SKM-1 (cell line): ENCODE measurements at regions not wholly inside any gene's neighbourhood (a gene's known extent, or its start where the extent isn't known, plus 50 kb on each side); places are given as distances from the start of the nearest gene placed in this dataset.

ENCODE experiments used
- DNase-seq: peaks from one replicate; lab custom pipeline; 2025; ENCODE audit not compliant: unreplicated experiment; lab: John Stamatoyannopoulos, UW

GRCh38 chr6:168789699-168790098 is 348.7 kb downstream of the SMOC2 start:
- DNase-seq = no peak

- no peak for DNase-seq
These were observed 344.9 kb downstream of the SMOC2 start for GRCh38 chr6:168785720-168786511.

- no peak for DNase-seq
These were observed 343.4 kb downstream of the SMOC2 start for GRCh38 chr6:168784426-168784825.

- no peak for DNase-seq
These were observed 342.7 kb downstream of the SMOC2 start for GRCh38 chr6:168783720-168784119.

GRCh38 chr6:168782187-168782751 is 341.3 kb downstream of the SMOC2 start:
- no peak for DNase-seq

GRCh38 chr6:168778201-168778600 is 337.2 kb downstream of the SMOC2 start:
- DNase-seq = no peak

GRCh38 chr6:168774381-168774780 is 333.4 kb downstream of the SMOC2 start:
- DNase-seq = no peak

GRCh38 chr6:168773788-168774187 is 332.8 kb downstream of the SMOC2 start:
- DNase-seq = no peak

GRCh38 chr6:168765752-168766151 is 324.8 kb downstream of the SMOC2 start:
- DNase-seq = no peak

- no peak for DNase-seq
These were observed 315.1 kb downstream of the SMOC2 start for GRCh38 chr6:168756009-168756634.

GRCh38 chr6:168746643-168747042 is 305.7 kb downstream of the SMOC2 start:
- no peak for DNase-seq

- no peak for DNase-seq
These were observed 305.0 kb downstream of the SMOC2 start for GRCh38 chr6:168746013-168746412.

GRCh38 chr6:168744861-168745260 is 303.9 kb downstream of the SMOC2 start:
- DNase-seq = no peak

- no peak for DNase-seq
These were observed 301.2 kb downstream of the SMOC2 start for GRCh38 chr6:168741942-168742782.

- DNase-seq = no peak
These were observed 300.3 kb downstream of the SMOC2 start for GRCh38 chr6:168741305-168741704.

GRCh38 chr6:168739381-168739780 is 298.4 kb downstream of the SMOC2 start:
- no peak for DNase-seq

- no peak for DNase-seq
These were observed 296.5 kb downstream of the SMOC2 start for GRCh38 chr6:168737481-168737880.

GRCh38 chr6:168737014-168737413 is 296.0 kb downstream of the SMOC2 start:
- DNase-seq = no peak

GRCh38 chr6:168736039-168736438 is 295.1 kb downstream of the SMOC2 start:
- DNase-seq = no peak

GRCh38 chr6:168735268-168735949 is 294.4 kb downstream of the SMOC2 start:
- DNase-seq = no peak

GRCh38 chr6:168734523-168734922 is 293.5 kb downstream of the SMOC2 start:
- DNase-seq = no peak
